T-cell (primary cell): ENCODE measurements at regions not wholly inside any gene's neighbourhood (a gene's known extent, or its start where the extent isn't known, plus 50 kb on each side); places are given as distances from the start of the nearest gene placed in this dataset.

Experiments
- ATAC-seq, 4 experiments: fragments of 200-7000 bp in 3 of 4; fragments of 150-1000 bp in 1 of 4; cut with Tn5 transposase; replicated peaks in 1 of 4; 1 replicate in 3 of 4; 2 replicates in 1 of 4; pipeline ENCODE4 v1.10.0; 2021; ENCODE audit warnings: moderate library complexity in 3 of 4, mild to moderate bottlenecking in 2 of 4, moderate number of reproducible peaks in 1 of 4
- CTCF ChIA-PET, 2 donors: fragments of 300-600 bp; sonication (Branson Sonifier 250); formaldehyde crosslinking; loops; one replicate each; lab custom pipeline; 2022; ENCODE audit warnings: antibody characterized with exemption in 2 of 2; lab: Charles Lee
- POLR2A ChIA-PET, 2 donors: fragments of 300-600 bp; sonication (Branson Sonifier 250); formaldehyde crosslinking; loops; one replicate each; lab custom pipeline; 2022; ENCODE audit warnings: antibody characterized with exemption in 2 of 2; lab: Charles Lee
- DNase-seq, 35 experiments: peaks; one replicate each; pipeline versions ENCODE4 v3.0.0 to v3.0.0-alpha.2; 2013 to 2023
- H3K27ac ChIP-seq: one replicate; pipeline ENCODE4 v1.5.1; 2013; ENCODE audit warnings: low read length
- H3K27me3 ChIP-seq, 2 experiments: replicated peaks in 1 of 2; 1 replicate in 1 of 2; 2 replicates in 1 of 2; pipeline versions ENCODE4 v1.6.1 to v1.7.0; 2013; ENCODE audit warnings: low read length in 1 of 2, mixed read lengths in 1 of 2; ENCODE audit not compliant: control insufficient read depth in 2 of 2, insufficient read depth in 2 of 2; ENCODE audit errors: extremely low read depth in 1 of 2
- H3K36me3 ChIP-seq, 2 donors: 1 replicate in 1 of 2; 2 replicates in 1 of 2; pipeline versions ENCODE4 v1.6.1 to v1.7.0; 2013; ENCODE audit warnings: low read length in 1 of 2; ENCODE audit not compliant: control insufficient read depth in 2 of 2, insufficient read depth in 1 of 2; ENCODE audit errors: extremely low read depth in 1 of 2
- H3K4me1 ChIP-seq, 2 experiments: 1 replicate in 1 of 2; 2 replicates in 1 of 2; pipeline versions ENCODE4 v1.6.1 to v1.7.0; 2013; ENCODE audit warnings: low read length in 2 of 2, mixed read lengths in 1 of 2; ENCODE audit not compliant: insufficient read depth in 2 of 2, control insufficient read depth in 1 of 2; ENCODE audit errors: extremely low read depth in 1 of 2
- H3K4me3 ChIP-seq, 2 donors: 1 replicate in 1 of 2; 2 replicates in 1 of 2; pipeline versions ENCODE4 v1.5.1 to v1.7.0; 2013; ENCODE audit warnings: mild to moderate bottlenecking in 2 of 2, low read length in 1 of 2, moderate library complexity in 1 of 2; ENCODE audit not compliant: control insufficient read depth in 1 of 2; ENCODE audit errors: extremely low read depth in 1 of 2
- H3K9me3 ChIP-seq: 2 replicates; pipeline ENCODE4 v1.7.0; 2013
- H3K27ac Mint-ChIP-seq, 2 donors: one replicate each; pipeline ENCODE4 v1.8.0; 2020 to 2021; ENCODE audit warnings: mild to moderate bottlenecking in 2 of 2, mixed read lengths in 2 of 2
- H3K27me3 Mint-ChIP-seq, 2 donors: one replicate each; pipeline ENCODE4 v1.8.0; 2021 to 2022; ENCODE audit warnings: mixed read lengths in 2 of 2
- H3K36me3 Mint-ChIP-seq: one replicate; pipeline ENCODE4 v1.8.0; 2021; ENCODE audit warnings: mixed read lengths
- H3K4me1 Mint-ChIP-seq, 3 donors: one replicate each; pipeline ENCODE4 v1.8.0; 2020 to 2022; ENCODE audit warnings: mixed read lengths in 3 of 3, mild to moderate bottlenecking in 1 of 3
- H3K4me3 Mint-ChIP-seq, 3 donors: one replicate each; pipeline ENCODE4 v1.8.0; 2020 to 2022; ENCODE audit warnings: mild to moderate bottlenecking in 3 of 3, mixed read lengths in 3 of 3, moderate library complexity in 3 of 3
- H3K9me3 Mint-ChIP-seq, 3 donors: one replicate each; pipeline ENCODE4 v1.8.0; 2020 to 2022; ENCODE audit warnings: mixed read lengths in 3 of 3
- WGBS: methylation state at CpG from one replicate; pipeline ENCODE4 v1.1.5; 2013; ENCODE audit warnings: missing lambda C conversion rate; ENCODE audit not compliant: insufficient coverage; 5-methylcytosine and 5-hydroxymethylcytosine counted together

- Histone ChIP-seq H3K4me1 (no peaks in the 10 kb centered on the region), H3K27me3 (no peaks in the 10 kb centered on the region), H3K27ac (no peak overlapping the region), H3K36me3 (no peaks in the 10 kb centered on the region), H3K4me3 (no peak overlapping the region), H3K9me3 (no peaks in the 10 kb centered on the region)
- no peak for DNase-seq
- no peaks in the 10 kb centered on the region for H3K9me3 Mint-ChIP-seq
- peaks cover 4 to 8% of the 10 kb centered on the region in 2 donors for H3K27me3 Mint-ChIP-seq
- WGBS, result no CpG with 5 or more reads among the region's 1 CpG
- H3K4me3 Mint-ChIP-seq, result no peak overlapping the region
- H3K36me3 Mint-ChIP-seq, result no peaks in the 10 kb centered on the region
- POLR2A ChIA-PET, result no interaction called here
- no peak for ATAC-seq
- CTCF ChIA-PET, result no interaction called here
- no peak overlapping the region for H3K27ac Mint-ChIP-seq
- H3K4me1 Mint-ChIP-seq, result no peaks in the 10 kb centered on the region
These were observed 94.5 kb upstream of the FER start for GRCh38 chr5:108653201-108653600.

DNA sequence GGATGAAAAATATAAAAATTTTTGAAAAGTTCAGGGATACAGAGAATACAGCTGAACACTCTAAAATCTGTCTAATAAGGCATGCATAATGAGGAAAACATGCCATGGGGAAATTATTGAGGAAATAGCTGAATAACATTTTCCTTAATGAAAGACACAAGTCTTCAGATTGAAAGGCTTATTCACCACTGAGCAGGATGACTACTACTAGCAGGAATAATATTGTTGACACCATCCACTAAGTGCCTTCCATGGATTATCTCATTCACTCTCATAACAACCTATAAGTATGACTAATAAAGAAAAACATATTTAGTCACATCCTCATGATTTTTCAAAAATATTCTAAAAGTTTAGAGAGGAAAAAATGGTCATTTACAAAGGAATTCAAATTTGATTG is 96.7 kb upstream of the FER start:
- peaks cover 0 to 3% of the 10 kb centered on the region in 2 experiments for H3K27me3 ChIP-seq
- no peaks in the 10 kb centered on the region for H3K4me1 Mint-ChIP-seq
- peaks cover 0 to 6% of the 10 kb centered on the region in 2 donors for H3K27me3 Mint-ChIP-seq
- peaks cover 5 to 8% (median 7%) of the 10 kb centered on the region in 3 donors for H3K9me3 Mint-ChIP-seq
- ChIA-PET CTCF (interaction anchor here in 1 of 2 donors (1.1 kb wide), 1 partner anchor 9 kb away, joined by 3 read pairs; no protein-coding TSS in a partner anchor), POLR2A (interaction anchor here in 1 of 2 donors (0.6 kb wide), 1 partner anchor 111 kb away, joined by 3 read pairs; no protein-coding TSS in a partner anchor)
- ATAC-seq, result no peak
- no peak overlapping the region for H3K4me3 Mint-ChIP-seq
- H3K27ac ChIP-seq, result no peak overlapping the region
- H3K36me3 ChIP-seq, result no peaks in the 10 kb centered on the region
- no peaks in the 10 kb centered on the region for H3K36me3 Mint-ChIP-seq
- no peak for DNase-seq
- H3K4me1 ChIP-seq, result no peaks in the 10 kb centered on the region
- H3K9me3 ChIP-seq, result no peaks in the 10 kb centered on the region
- no peak overlapping the region for H3K4me3 ChIP-seq
- no peak overlapping the region for H3K27ac Mint-ChIP-seq

DNA sequence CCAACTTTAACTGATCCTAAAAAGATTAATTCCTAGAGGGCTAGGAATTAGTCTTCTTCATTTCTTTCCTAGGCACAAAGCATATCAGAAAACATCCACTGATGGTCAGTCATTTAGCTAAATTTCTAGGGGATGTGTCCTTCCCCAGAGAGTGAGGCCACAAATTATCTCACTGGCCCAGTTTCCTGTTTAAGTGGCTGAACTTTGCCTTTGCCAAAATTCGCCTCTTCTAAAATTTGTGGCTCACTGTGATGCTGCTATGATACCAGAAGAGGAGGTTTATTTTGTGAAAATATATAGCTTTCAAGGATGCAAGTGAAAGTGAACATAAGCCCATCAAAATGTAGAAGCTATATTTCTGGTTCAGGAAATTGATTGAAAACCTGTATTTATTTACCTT is 98.1 kb upstream of the FER start:
- CTCF ChIA-PET, result no interaction called here
- Histone ChIP-seq H3K27me3 (peaks cover 0 to 3% of the 10 kb centered on the region in 2 experiments), H3K27ac (no peak overlapping the region), H3K4me1 (no peaks in the 10 kb centered on the region), H3K36me3 (no peaks in the 10 kb centered on the region), H3K9me3 (no peaks in the 10 kb centered on the region), H3K4me3 (no peak overlapping the region)
- Mint-ChIP-seq H3K4me3 (no peak overlapping the region), H3K27me3 (peaks cover 0 to 6% of the 10 kb centered on the region in 2 donors), H3K36me3 (no peaks in the 10 kb centered on the region), H3K9me3 (peaks cover 5 to 8% (median 7%) of the 10 kb centered on the region in 3 donors), H3K27ac (no peak overlapping the region), H3K4me1 (no peaks in the 10 kb centered on the region)
- WGBS, result no CpG with 5 or more reads among the region's 1 CpG
- POLR2A ChIA-PET, result no interaction called here
- ATAC-seq, result no peak
- DNase-seq, result no peak

DNA sequence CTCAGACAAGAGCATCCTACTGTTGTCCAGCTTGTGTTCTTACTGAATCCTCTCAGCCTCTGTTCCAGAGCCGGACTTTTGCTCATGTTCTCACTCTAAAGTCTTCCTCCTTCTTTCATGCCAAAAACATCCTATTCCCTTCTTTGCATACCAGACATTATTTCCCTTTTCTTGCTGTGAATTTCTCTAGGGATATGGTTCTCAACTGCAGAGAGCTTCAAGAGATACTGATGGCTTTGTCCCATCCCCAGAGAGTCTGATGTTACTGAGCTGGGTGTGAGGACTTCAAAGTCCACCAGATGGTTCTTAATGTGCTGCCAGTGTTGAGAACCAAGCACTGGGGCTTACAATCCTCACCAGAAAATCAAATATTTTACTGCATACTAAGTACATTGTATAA is 98.6 kb upstream of the FER start:
- WGBS, result 80% methylated on average over 1 of the region's 1 CpG
- Mint-ChIP-seq H3K4me3 (no peak overlapping the region), H3K27me3 (peaks cover 0 to 6% of the 10 kb centered on the region in 2 donors), H3K27ac (no peak overlapping the region), H3K36me3 (no peaks in the 10 kb centered on the region), H3K9me3 (peaks cover 5 to 8% (median 7%) of the 10 kb centered on the region in 3 donors), H3K4me1 (no peaks in the 10 kb centered on the region)
- Histone ChIP-seq H3K4me1 (no peaks in the 10 kb centered on the region), H3K27ac (no peak overlapping the region), H3K27me3 (peaks cover 0 to 3% of the 10 kb centered on the region in 2 experiments), H3K9me3 (no peaks in the 10 kb centered on the region), H3K36me3 (no peaks in the 10 kb centered on the region), H3K4me3 (no peak overlapping the region)
- ChIA-PET POLR2A (no interaction called here), CTCF (no interaction called here)
- no peak for DNase-seq
- no peak for ATAC-seq

DNA sequence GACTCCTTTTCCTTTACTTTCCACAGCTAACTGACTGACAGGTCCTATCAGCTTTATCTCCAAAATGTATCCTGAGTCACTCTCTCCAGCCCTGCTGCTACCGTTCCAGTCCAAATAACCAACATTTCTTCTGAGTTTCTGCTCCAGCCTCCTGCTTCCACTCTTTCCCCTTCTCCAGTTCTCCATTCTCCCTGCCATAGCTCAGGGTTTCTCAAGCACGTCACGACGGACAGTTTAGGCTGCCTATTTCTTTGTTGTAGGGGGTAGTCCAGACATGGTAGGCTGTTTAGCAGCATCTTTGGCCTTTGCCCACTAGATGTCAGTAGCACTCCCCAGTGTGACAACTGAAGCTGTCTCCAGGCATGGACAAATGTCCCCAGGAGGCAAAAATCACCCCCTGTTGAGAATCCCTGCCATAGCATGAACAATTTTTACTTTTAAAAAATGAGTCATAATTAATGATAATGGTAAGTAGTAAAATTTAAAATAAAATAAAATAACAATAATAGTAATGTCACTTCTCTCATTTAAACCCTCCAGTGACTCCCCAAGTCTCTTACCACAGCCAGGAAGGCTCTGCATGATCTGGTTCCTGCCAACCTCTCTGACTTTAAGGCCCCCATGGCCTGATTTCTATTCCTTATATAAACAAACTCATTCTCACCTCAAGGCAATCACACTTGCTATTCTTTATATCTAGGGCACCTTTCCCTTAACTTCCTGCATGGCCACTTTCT is 105.4 kb upstream of the FER start:
- Histone ChIP-seq H3K36me3 (no peaks in the 10 kb centered on the region), H3K4me3 (no peak overlapping the region), H3K27me3 (peaks cover 0 to 1% of the 10 kb centered on the region in 2 experiments), H3K4me1 (no peaks in the 10 kb centered on the region), H3K9me3 (no peaks in the 10 kb centered on the region), H3K27ac (no peak overlapping the region)
- peaks cover 2 to 6% (median 4%) of the 10 kb centered on the region in 3 donors for H3K4me1 Mint-ChIP-seq
- CTCF ChIA-PET, result interaction anchor here (0.5 to 1.4 kb wide), 8 partner anchors 9 to 963 kb away, joined by 3 to 11 read pairs (median 3); no protein-coding TSS in a partner anchor
- DNase-seq (peak in 33 of 35 experiments; percentile 8 to 68 (median 31)), ATAC-seq (peak; percentile 53 to 70 (median 67))
- WGBS, result 20% methylated on average over 1 of the region's 4 CpGs
- POLR2A ChIA-PET, result interaction anchor here in 1 of 2 donors (0.6 to 1.2 kb wide), 2 partner anchors 259 to 1989 kb away, joined by 3 read pairs; no protein-coding TSS in a partner anchor
- H3K9me3 Mint-ChIP-seq, result peaks cover 5 to 8% (median 7%) of the 10 kb centered on the region in 3 donors
- H3K27me3 Mint-ChIP-seq, result peaks cover 0 to 15% of the 10 kb centered on the region in 2 donors
- H3K36me3 Mint-ChIP-seq, result no peaks in the 10 kb centered on the region
- H3K27ac Mint-ChIP-seq, result no peak overlapping the region
- H3K4me3 Mint-ChIP-seq, result no peak overlapping the region

DNA sequence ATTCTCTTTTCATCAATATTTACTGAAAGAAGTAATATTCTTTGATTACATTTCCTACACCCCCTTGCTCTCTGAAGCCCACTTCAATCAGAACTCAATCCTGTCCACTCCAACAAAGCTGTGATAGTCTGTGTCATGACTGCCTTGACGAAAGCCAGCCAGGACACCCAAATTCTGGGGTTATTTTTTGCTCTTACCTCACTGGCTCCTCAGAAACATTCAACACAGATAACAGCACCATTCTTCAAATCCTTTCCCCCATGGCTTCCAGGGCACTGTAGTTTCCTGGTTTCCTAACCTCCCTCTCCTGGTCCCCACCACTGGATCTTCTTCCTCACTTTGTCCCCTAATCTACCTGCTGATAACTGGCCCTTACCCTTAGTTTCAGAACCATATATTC is 106.1 kb upstream of the FER start:
- Histone ChIP-seq H3K27me3 (no peaks in the 10 kb centered on the region), H3K4me1 (no peaks in the 10 kb centered on the region), H3K36me3 (no peaks in the 10 kb centered on the region), H3K4me3 (no peak overlapping the region), H3K9me3 (no peaks in the 10 kb centered on the region), H3K27ac (no peak overlapping the region)
- ChIA-PET POLR2A (interaction anchor here in 1 of 2 donors (0.6 to 1.2 kb wide), 2 partner anchors 259 to 1990 kb away, joined by 3 read pairs; no protein-coding TSS in a partner anchor), CTCF (interaction anchor here (0.6 to 1.0 kb wide), 6 partner anchors 9 to 963 kb away, joined by 3 read pairs; no protein-coding TSS in a partner anchor)
- Mint-ChIP-seq H3K27me3 (peaks cover 0 to 17% of the 10 kb centered on the region in 2 donors), H3K4me1 (peaks cover 2 to 6% (median 4%) of the 10 kb centered on the region in 3 donors), H3K36me3 (no peaks in the 10 kb centered on the region), H3K27ac (no peak overlapping the region), H3K4me3 (no peak overlapping the region), H3K9me3 (peaks cover under 1 to 1% (median 1%) of the 10 kb centered on the region in 3 donors)
- 50% methylated on average over 1 of the region's 1 CpG for WGBS
- ATAC-seq (no peak), DNase-seq (no peak)
